Putamen (tissue), 1 donor: ENCODE measurements at regions not wholly inside any gene's neighbourhood (a gene's known extent, or its start where the extent isn't known, plus 50 kb on each side); places are given as distances from the start of the nearest gene placed in this dataset.
"Not testable (repeated sequence)": the region's sequence is repeated elsewhere in the genome, so short reads cannot be mapped to it uniquely, and the experiment has no call there.

Experiments
- DNase-seq: peaks from one replicate; pipeline ENCODE4 v3.0.0-alpha.2; 2016; ENCODE audit warnings: low spot score

DNA sequence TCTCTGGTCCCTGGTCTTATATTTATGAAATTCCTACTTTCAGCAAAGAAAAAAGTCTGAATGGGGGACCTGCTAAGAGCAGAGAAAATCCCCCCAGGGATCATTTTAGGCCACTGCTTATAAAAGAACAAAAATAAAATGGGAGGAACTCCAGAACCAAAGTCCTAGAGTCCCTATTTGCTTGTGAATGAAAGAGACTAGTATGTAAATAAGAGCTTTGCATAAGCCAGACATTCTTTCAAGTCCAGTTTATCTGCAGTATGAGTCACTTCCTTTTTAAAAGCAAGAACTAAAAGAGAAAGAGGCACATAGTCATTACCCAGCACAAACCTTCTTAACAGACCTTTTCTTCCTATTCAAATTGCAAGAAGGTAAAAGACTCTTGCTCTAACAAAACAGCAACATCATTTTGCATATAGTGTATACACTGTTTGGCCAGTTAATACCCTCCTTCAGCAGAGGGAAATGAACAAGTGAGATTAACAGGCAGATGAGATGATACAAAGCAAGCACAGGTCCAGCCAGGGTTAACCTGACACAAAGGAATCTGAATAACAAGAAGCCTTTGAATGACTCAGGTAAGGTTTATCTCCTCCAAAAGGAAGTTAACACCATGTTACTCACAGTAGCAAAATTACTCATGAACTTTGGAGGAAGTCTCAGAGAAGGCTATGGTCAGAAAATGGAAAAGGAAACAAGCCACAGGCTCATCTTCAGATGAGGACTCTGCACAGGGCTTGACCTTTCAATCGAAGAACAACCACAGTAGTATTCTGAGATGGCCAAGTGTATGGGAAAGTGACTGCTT, 87.3 kb downstream of the PHLDA1 start:
- DNase-seq, result no peak

DNA sequence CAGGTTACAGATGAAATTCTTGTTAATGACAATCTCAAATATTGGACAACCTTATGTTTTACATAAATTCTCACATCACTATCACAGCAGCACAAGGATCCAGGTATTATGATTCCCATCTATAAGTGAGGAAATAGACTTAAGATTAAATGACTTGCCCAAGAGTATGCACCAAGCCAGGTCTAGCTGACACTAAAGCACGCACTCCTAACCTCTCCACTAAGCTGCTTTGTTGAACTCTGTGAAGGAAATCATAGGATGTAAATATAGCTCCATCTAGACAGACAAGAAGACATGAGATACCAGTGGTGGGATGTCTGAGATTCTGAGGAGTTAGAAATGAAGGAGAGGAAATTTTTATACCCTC, 87.9 kb downstream of the PHLDA1 start:
- no peak for DNase-seq

DNA sequence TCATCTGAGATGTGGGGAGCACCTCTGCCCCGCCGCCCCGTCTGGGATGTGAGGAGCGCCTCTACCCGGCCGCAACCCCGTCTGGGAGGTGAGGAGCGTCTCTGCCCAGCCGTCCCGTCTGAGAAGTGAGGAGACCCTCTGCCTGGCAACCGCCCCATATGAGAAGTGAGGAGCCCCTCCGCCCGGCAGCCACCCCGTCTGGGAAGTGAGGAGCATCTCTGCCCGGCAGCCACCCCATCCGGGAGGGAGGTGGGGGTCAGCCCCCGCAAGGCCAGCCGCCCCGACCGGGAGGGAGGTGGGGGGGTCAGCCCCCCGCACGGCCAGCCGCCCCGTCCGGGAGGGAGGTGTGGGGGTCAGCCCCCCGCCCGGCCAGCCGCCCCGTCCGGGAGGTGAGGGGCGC, 89.9 kb downstream of the PHLDA1 start:
- not testable (repeated sequence) for DNase-seq

DNA sequence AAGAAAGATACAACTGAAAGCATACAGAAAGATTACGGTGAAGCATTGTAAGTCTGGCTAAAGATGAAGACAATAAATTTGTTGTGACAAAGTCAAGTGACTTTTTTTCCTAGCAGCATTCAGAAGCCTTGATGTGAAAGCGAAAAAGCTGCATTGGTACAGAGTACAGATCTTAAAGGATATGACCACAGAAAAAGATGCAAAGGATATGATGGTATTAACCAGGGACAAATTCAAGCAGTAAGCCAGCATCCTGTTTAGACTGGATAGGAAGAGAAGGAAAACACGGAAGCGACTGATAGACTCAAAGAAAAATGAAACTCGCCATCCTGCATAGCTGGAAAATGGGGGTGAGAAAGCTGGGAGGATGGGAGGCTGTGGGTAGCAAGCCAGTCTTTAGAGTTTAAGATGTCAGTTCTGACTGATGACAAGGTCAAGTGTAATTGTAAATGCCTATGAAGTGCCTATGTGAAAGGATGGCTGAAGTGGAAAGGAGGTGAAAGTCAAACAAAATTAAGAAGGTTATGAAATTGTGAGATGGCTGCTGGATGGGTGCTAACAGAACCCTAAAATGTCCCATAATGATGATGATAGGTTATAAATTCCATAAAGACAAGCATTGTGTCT, 92.4 kb downstream of the PHLDA1 start:
- no peak for DNase-seq

DNA sequence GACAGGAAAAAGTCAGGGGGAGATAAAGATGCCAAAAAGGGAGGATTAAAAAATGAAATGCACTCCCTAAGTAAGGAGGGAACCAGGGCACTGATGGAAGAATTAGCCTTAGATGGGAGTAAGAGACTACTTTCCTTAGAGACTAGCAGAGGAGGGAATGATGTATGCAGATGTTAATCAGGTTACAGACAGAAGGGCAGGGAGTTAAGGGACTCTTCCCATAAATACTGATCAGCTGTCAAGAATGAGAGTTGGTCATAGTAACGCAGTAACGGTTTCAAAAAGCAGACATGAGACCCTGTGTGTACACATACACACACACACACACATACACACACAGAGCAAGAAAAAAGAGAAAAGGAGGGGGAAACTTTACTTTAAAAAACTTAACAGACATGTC, 93.4 kb downstream of the PHLDA1 start:
- DNase-seq, result no peak

DNA sequence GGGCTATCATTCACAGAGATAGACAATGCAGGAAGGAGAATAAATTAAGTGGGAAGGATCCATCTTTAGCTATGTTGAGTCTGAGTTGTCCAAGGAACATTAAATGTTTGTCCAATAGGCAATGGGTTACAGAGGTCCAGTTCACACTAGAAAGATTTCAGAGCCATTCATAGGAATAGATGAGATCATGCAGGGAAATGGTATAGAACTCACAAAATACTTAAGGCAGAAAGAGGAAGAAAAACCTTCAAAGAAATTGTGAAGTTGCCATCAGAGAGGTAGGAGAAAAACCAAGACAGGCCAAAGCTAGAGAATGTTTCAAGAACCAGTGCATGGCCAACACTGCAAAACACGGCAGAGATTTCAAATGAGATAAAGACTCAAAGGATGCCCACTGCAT, 94.1 kb downstream of the PHLDA1 start:
- no peak for DNase-seq

DNA sequence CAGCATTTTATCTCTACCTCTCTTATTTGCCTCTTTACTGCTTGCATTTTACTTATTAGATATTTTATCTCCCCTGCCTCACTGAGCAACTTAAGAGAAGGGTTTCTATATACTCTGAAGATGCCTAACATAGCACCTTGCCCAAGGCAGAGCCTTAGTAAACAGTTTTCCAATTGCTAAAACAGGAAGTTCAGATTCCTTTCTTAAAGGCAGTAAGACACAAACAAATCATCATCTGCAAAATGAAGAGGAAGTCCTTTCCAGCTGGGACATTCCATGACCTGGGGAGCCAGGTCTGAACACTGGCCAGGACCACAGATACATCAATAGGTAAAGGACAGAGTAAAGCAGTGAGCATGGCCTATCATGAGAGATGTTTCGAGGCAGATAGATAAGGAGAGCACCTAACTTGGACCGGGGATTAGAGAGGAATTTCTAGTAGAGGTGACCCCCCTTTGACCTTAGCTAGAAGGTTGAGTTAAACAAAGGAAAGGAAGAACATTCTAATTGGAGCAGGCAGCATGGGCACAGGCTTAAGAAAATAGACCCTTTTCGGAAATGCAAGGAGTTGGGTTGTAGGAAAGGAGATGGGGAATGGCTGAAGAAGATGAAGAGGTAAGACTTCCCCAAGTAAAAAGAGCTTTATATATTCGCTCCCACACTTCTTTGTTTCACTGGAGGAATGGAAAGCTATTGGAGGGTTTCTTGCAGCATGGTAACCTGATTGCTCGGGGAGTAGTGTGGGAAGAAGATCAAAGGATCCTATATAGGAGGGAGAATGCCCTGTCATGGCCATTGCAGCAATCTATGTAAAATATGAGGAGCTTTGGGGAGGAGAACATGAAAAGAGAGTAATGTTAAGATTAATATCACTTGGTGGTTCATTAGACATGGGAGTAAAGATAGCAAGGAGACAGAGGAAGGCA, 94.8 kb downstream of the PHLDA1 start:
- DNase-seq, result no peak

DNA sequence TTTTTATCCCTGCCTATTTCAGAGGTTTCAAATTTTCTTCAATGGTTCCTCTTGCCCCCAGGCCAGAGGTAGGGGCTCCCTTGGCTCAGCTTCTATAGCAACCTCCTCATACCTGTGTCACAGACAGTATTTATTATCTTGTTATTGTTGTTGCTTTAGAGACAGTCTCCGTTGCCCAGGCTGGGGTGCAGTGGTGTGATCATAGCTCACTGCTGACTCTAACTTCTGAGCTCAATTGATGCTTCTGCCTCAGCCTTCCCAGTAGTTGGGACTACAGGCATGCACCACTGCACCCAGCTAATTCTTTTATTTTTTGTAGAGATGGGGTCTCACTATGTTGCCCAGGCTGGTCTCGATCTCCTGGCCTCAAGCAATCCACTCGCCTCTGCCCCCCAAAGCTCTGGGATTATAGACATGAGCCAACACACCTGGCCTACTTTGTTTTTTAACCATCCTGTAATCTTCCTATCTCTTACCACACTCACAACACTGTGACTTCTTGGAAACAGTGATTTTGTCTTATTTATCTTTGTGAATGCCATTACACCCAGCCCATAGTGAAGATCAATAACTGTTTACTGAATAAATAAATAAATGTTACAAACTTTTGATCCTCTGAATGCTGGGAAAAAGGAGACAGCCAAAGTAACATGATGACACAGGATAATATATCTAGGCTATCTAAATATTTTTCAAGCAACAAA, 95.9 kb downstream of the PHLDA1 start:
- no peak for DNase-seq

DNA sequence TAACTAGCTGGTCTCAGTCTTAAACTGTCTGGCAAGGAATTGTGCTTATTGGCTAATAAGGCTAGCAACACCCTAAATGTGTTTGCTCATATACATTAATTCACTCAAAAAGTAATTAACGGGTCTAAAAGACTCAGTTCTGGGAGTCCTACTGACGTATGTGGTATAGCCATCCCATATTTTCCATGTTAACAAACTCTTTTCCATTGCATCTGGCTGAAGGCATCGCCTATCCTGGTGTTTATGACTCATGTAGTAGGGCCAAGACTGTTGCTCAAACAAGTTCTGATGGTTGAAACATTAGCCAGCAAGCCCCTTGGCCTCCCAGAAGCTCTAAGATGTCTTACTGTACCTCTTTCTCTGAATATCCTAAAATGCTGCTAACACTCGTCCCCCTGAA, 98.5 kb downstream of the PHLDA1 start:
- DNase-seq, result no peak

DNA sequence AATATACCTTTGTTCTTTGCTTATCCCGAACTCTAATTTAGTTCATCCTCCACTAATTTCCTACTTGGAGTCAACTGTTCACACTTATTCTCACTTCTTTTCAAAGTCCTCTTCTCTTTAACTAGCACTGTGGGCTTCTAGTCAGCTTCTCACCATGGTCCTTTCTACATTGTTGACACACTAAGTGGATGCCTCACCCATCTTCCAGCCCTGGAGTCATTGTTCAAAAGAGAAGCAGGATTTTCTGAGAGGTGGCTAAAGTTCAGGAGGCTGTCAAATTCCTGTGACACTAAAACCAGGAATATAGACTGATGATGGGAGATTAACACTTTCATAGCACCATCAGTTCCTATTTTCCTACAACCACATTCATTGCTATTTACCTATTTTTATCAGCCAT, 99.3 kb downstream of the PHLDA1 start:
- DNase-seq, result no peak

DNA sequence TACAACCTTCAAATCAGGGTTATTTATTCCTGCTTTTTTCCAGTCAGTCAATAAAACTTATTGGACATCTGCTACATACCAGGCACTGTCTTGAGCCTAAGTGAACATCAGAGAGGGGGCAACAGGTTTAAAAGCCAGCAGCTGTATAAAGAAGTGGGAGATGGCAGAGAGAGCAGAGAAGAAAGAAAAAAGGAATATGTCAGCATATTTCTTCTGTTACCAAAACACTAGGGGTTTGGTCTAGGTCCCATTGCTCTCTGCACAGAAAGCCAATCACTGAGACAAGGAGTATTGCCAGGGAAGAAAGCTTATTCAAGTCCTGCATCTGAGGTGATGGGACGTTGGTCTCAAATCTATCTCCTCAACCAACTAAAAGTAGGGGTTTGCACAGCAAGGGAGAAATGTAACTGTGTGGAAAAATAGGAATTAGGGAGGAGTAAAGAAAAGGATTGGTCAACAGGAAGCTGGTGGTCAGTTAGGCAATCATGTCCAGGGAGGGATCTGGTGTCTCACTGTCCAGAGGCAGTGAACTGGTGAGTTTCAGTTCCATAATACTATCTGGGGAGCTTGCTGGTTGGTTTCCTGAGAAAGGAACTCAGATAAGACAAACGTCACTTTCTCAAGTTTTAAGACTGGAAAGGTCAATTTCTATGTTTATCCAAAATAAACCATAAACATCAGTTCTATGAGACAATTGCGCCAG, 107.5 kb downstream of the PHLDA1 start:
- DNase-seq, result no peak

DNA sequence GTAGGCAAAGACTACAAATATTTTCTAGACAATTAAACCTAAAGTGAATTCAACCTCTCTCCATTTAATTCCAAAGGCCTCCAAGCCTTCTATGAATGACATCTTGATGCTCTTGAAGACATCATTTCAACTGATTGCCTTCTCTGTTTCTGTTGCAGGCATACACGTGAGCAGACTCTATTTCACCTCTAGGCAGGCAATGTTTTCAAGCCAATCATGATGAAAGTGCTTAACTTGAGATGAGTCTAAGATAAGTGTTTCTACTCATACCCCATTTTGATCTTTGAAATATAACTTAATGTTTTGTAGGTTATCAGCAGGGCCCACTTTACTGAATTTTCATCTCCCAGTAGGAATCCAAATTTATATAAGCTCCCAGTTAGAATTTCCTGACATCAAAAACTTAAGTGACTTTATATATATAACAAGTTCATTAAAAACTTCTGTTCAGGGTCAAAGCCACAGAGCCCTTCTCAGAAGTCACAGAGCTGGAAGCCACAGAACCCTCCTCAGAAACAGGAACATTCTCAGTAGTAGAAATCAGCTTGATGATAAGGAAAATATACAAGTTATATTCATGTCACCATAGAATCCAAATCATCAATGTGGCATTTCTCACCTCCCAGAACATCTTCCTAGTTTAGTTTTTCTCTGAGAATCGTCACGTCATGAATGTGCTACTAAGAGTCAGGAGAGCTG, 108.5 kb downstream of the PHLDA1 start:
- DNase-seq, result no peak

DNA sequence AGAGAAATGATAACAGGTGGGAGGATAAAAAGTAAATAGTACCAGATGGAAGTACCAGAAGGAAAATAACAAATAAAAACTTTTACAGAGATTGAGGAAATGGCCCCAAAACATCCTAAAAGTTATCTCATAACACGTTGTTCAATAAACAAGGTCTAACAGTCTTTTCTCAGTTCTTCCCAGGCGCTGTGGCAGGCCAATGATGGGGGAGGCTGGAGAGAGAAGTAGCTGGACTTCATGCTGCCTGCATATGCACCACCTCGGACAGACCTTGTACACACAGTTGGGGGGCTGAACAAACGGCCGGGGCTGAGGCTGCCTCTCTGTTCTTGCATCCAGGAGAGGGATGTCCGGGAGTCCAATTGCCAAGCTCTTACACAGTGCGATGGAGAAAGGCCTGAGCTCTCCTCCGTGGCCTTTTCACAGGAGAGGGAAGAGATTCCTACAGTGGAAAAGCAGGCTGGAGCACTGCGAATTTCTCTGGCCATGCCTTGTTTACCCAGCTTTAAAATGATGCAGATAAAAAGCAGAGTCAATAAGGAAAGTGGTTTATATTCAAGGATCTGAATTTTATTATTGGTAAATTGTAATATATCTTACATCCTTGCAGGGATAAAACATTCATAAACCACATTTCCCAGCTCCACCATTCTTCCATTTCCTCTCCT, 109.8 kb downstream of the PHLDA1 start:
- DNase-seq, result no peak

DNA sequence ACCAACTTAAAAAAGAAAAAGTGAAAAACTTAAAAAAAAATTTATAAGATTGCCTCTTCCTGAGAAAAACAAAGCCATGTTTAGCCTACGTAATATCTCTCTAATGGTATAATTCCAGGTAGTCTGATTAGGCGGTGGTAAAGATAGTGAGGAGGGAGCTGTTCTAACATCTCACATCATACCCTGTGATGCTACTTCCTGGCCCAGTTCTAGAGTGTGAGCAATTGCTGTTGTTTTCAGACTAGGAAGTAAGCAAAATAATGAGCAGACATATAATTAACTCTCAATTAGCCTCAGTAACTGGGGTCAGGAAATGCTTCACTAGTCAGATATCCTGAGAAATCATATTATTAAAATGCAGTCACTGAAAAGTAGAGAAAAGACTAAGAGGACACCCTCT, 113.9 kb downstream of the PHLDA1 start:
- DNase-seq, result no peak

DNA sequence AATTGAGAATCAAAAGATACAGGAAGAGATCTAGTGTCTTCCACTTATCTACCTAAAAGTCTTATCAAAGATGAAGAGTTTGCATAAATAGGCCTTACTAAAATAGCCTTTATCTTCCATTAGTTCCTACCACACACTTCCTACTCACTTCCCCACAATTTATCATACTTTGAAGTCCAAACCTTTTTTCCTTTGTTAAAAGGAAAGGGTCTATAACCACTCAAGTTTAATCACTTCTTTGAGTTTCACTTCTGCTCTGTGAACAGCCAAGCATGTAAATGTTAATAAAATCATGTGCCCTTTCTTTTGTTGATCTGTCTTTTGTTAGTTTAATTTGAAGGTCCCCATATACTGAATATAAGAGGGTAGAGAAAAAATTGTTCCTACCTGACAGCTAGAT, 114.5 kb downstream of the PHLDA1 start:
- DNase-seq, result no peak

DNA sequence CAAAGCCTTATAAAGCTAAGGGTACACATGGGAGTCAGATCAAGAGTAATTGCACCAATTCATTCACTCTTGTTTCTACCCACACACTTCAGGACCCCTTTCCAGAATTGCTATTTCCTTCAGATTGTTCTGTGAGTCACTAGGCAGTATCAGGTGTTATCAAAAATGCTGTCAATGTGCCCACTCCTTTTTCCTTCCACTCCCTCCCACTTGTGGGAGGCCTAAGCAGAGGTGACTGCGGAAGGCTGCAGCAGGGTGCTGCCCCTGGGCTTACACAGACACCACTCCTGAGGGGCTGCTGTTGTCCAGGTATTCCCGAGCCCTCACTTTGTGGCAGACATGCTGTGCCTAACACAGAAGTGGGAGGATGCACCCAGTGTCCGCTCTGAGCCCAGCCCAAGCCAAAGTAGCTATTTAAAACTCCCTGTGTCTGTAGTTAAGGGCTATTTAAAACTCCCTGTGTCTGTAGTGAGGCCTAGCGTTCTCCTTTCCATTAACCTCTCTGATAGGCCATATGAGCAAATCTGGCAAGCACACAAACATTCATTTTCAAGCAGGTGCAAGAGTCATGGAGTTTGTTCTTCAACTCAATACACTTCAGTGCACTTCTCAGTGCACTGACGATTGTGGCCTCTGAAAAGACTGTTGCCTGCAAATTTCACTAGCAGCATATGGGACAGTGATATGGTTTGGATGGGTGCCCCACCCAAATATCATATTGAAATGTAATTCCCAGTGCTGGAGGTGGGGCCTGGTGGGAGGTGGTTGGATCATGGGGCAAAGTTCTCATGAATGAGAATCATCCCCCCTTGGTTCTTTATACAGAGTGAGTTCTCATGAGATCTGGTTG, 117.8 kb downstream of the PHLDA1 start:
- peak; percentile 27 for DNase-seq

DNA sequence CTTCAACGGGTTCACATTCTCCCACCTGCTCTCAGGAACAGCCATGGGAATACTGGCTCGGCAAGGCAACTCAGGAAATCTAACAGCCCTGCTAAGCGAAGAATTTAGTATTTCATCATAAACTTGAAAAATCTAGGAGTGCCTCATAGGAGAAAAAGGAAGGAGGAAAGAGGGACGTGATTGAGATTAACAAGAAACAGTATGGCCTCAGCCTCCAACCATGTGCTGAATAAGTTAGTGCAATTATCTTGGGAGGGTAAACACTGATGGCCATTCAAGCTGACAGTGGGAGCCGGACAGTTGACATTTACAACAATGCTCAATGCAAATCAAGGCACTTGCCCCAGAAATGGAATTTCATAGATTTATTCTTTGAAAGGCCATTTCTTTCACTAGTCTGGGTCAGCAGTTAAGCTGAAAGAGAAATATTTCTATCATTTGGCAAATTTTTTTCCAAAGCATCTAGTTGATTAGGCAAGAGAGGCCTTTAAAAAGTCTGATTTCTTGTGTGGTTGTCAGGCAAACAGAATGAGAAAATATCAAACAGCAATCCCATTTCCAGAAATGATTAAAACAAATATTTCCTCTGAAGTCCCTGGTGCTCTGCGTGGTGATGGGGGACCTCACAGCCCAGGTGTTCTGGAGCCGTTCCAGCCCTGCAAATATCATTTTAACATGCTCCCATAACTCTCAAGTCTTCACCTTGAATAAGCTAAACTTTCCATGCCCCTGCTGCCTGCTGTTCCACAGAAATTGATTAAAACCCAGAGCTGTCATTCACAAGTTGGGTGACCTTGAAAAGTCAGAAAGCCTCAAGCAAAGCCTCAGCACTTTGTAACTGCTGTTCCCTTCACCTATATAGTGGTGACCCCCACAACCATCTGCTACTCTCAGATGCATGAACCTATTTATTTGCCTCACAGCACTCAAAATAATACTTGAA, 121.6 kb downstream of the PHLDA1 start:
- DNase-seq, result no peak

DNA sequence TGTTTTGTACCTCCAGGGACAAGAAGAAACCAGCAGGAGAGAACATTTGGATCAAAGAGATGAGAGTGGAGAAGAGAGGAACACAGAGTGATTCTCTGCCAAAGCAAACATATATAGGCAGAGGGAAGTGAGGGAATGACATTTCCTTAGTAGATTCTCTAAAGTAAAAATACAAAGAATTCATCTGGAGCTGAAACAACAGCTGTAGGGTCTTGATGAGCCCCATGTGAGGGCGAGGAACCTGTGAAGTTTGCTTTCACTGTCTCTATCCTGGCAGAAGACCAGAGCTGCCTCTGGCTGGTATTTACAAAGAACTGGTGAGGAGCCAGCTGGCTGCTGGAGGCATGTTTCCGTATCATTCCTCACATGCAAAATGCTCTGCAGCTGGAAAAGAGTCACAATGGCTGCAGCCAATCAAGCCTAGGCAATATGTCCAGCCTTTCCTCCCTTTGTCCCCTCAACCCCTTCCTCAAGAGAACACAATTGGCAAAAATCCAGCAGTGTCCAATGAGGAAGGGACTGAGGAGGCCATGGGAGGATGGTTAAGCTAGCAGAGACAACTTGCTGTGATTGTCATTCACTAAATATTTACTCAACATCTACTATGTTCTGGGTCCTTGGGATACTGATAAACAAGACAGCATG, 122.5 kb downstream of the PHLDA1 start:
- DNase-seq, result peak; percentile 29
